Trophoblast cell (in vitro differentiated cells and primary cell): ENCODE measurements at regions not wholly inside any gene's neighbourhood (a gene's known extent, or its start where the extent isn't known, plus 50 kb on each side); places are given as distances from the start of the nearest gene placed in this dataset.

ENCODE experiments used
- DNase-seq, 2 donors: peaks; one replicate each; pipeline ENCODE4 v3.0.0-alpha.2; 2016
- H2AFZ ChIP-seq: 2 replicates; pipeline ENCODE4 v1.6.1; 2013; ENCODE audit warnings: low read length, moderate library complexity, mild to moderate bottlenecking; ENCODE audit not compliant: insufficient read depth, poor library complexity
- H2AK5ac ChIP-seq: 2 replicates; pipeline ENCODE4 v1.6.1; 2013; ENCODE audit warnings: mild to moderate bottlenecking, low read length
- H2BK120ac ChIP-seq: 2 replicates; pipeline ENCODE4 v1.6.1; 2013; ENCODE audit warnings: low read length, mild to moderate bottlenecking, moderate library complexity; ENCODE audit not compliant: insufficient read depth, poor library complexity
- H2BK12ac ChIP-seq: 2 replicates; pipeline ENCODE4 v1.6.1; 2013; ENCODE audit warnings: mild to moderate bottlenecking, low read length, moderate library complexity
- H2BK5ac ChIP-seq: 2 replicates; pipeline ENCODE4 v1.6.1; 2013; ENCODE audit warnings: low read length, low read depth, moderate library complexity, mild to moderate bottlenecking; ENCODE audit not compliant: poor library complexity
- H3K14ac ChIP-seq: 2 replicates; pipeline ENCODE4 v1.6.1; 2013; ENCODE audit warnings: mild to moderate bottlenecking, low read length
- H3K18ac ChIP-seq: 2 replicates; pipeline ENCODE4 v1.6.1; 2013; ENCODE audit warnings: mild to moderate bottlenecking, low read length
- H3K23ac ChIP-seq: 2 replicates; pipeline ENCODE4 v1.6.1; 2013; ENCODE audit warnings: low read length
- H3K27ac ChIP-seq: 2 replicates; pipeline ENCODE4 v1.5.1; 2013; ENCODE audit warnings: low read depth, mild to moderate bottlenecking, inconsistent platforms, low read length, moderate library complexity
- H3K27me3 ChIP-seq: 2 replicates; pipeline ENCODE4 v1.6.1; 2013; ENCODE audit warnings: inconsistent platforms, mild to moderate bottlenecking, low read length, moderate library complexity; ENCODE audit not compliant: insufficient read depth
- H3K36me3 ChIP-seq, 2 experiments: 1 replicate in 1 of 2; 2 replicates in 1 of 2; pipeline ENCODE4 v1.6.1; 2013; ENCODE audit warnings: low read length in 2 of 2, mild to moderate bottlenecking in 2 of 2, moderate library complexity in 1 of 2; ENCODE audit not compliant: insufficient read depth in 2 of 2, control insufficient read depth in 1 of 2
- H3K4ac ChIP-seq: 2 replicates; pipeline ENCODE4 v1.6.1; 2013; ENCODE audit warnings: low read depth, mild to moderate bottlenecking, low read length, moderate library complexity
- H3K4me1 ChIP-seq, 2 experiments: 1 replicate in 1 of 2; 2 replicates in 1 of 2; pipeline ENCODE4 v1.6.1; 2013; ENCODE audit warnings: low read length in 2 of 2, mild to moderate bottlenecking in 2 of 2, moderate library complexity in 1 of 2; ENCODE audit not compliant: insufficient read depth in 2 of 2, control insufficient read depth in 1 of 2
- H3K4me2 ChIP-seq: 2 replicates; pipeline ENCODE4 v1.6.1; 2013; ENCODE audit warnings: inconsistent platforms, mild to moderate bottlenecking, low read length, moderate library complexity
- H3K4me3 ChIP-seq: 2 replicates; pipeline ENCODE4 v1.5.1; 2013; ENCODE audit warnings: mild to moderate bottlenecking, low read depth, low read length, inconsistent platforms
- H3K79me1 ChIP-seq: one replicate; pipeline ENCODE4 v1.6.1; 2013; ENCODE audit warnings: low read length
- H3K79me2 ChIP-seq: 2 replicates; pipeline ENCODE4 v1.6.1; 2013; ENCODE audit warnings: low read length, mild to moderate bottlenecking; ENCODE audit not compliant: control insufficient read depth, insufficient read depth, poor library complexity
- H3K9ac ChIP-seq: 2 replicates; pipeline ENCODE4 v1.6.1; 2013; ENCODE audit warnings: mild to moderate bottlenecking, low read length
- H3K9me3 ChIP-seq: 2 replicates; pipeline ENCODE4 v1.6.1; 2013; ENCODE audit warnings: low read depth, mild to moderate bottlenecking, control low read depth, inconsistent platforms, low read length; ENCODE audit not compliant: insufficient read depth
- H4K12ac ChIP-seq: 2 replicates; pipeline ENCODE4 v1.6.1; 2013; ENCODE audit warnings: low read depth, mild to moderate bottlenecking, low read length, moderate library complexity
- H4K8ac ChIP-seq: 2 replicates; pipeline ENCODE4 v1.6.1; 2013; ENCODE audit warnings: low read depth, mild to moderate bottlenecking, low read length, moderate library complexity
- H4K91ac ChIP-seq: one replicate; pipeline ENCODE4 v1.6.1; 2013; ENCODE audit warnings: low read depth, mild to moderate bottlenecking, low read length, moderate library complexity
- WGBS: extraction: QIAGEN DNeasy Blood & Tissue Kit; methylation state at CpG from one replicate; pipeline ENCODE4 v1.1.7; 2013; ENCODE audit warnings: missing lambda C conversion rate; ENCODE audit not compliant: insufficient read length, insufficient coverage; ENCODE audit errors: extremely low coverage; 5-methylcytosine and 5-hydroxymethylcytosine counted together

DNA sequence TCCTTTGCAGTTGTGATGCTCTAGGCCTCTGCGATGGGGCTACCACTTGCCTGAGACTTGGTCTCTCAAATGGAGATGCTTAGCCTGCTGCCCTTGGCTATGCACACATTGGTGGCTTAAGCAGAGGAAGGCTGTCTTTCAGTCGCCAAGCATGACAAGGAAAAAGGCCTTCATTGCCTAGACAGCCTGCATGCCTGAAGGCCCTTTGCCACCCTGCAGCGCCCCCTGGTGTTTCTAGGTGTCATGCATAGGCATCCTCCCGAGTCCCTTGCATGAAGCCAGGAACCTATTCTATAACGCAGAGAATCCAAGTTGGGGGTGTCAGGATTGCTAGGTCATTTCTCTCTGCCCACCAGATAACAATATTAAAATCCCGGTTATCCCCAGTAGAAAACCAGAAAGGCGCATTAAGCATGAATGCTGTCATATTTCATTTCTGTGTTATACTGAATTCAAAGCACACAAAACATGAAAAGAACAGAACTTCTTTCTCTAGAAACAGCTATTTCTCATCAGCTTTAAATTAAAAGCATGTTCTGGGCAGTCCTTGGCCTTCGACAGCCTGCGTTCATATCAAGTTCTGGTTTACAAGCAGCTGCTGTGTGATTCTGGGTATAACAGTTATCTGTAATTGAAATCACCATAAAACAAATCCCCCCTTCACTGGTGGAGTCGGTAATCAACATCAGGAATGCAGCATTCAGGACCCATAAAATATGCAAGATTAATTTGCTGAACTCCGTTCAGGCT lies 59.7 kb upstream of the TRPC7 start:
- Histone ChIP-seq H2AK5ac (no peak overlapping the region), H2BK120ac (no peak overlapping the region), H3K36me3 (no peaks in the 10 kb centered on the region), H2BK5ac (no peak overlapping the region), H3K9ac (no peak overlapping the region), H2BK12ac (no peak overlapping the region), H2AFZ (no peak overlapping the region), H4K8ac (no peak overlapping the region), H3K14ac (no peak overlapping the region), H4K91ac (peak overlapping the region; percentile 61), H3K79me2 (no peaks in the 10 kb centered on the region), H3K27me3 (no peaks in the 10 kb centered on the region), H3K9me3 (no peaks in the 10 kb centered on the region), H3K4me2 (no peak overlapping the region), H3K4me1 (peaks cover 2 to 3% of the 10 kb centered on the region in 2 experiments), H4K12ac (no peak overlapping the region), H3K4me3 (no peak overlapping the region), H3K79me1 (no peaks in the 10 kb centered on the region), H3K18ac (no peak overlapping the region), H3K4ac (no peak overlapping the region), H3K27ac (no peak overlapping the region), H3K23ac (no peak overlapping the region)
- no CpG with 5 or more reads among the region's 11 CpGs for WGBS
- DNase-seq, result peak; percentile 53 to 84

DNA sequence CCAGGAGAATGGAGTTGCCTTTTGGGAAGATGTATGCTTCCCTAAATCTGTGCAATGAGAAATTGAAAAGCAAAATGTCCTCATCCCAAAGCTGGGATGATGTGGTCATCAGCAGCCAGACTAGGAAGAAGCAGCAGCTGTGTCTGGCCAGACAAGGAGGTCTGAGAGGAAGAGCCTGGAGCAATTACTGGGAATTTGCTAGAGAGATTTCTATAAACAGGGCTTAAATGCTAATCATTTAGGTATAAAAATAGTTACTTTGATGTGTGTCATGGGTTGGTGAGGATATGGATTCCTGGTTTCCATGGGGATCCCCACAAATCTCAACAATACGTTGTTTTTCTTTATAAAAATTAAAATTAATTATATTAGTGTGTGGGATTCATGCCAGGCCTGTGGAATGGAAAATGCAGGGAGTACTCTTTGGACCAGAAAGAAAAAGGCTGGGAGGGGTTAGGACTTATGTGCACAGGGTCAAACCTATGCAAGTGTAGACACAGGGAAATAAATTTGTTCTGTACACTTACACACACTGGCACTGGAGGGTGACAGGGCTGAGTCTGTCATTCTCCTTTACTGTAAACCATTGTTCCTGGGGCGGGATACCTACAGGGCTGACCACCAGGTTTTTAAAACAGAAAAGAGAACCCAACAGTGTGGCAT lies 58.7 kb upstream of the TRPC7 start:
- H3K14ac ChIP-seq, result no peak overlapping the region
- no peaks in the 10 kb centered on the region for H3K36me3 ChIP-seq
- H3K4me2 ChIP-seq, result no peak overlapping the region
- no peak overlapping the region for H4K8ac ChIP-seq
- no peak overlapping the region for H3K4me3 ChIP-seq
- H2BK12ac ChIP-seq, result peak overlapping the region; percentile 47
- no peak overlapping the region for H2BK5ac ChIP-seq
- WGBS, result no CpG with 5 or more reads among the region's 2 CpGs
- H4K91ac ChIP-seq, result peak overlapping the region; percentile 1
- no peaks in the 10 kb centered on the region for H3K27me3 ChIP-seq
- no peak overlapping the region for H3K4ac ChIP-seq
- no peak overlapping the region for H3K23ac ChIP-seq
- H2AFZ ChIP-seq, result no peak overlapping the region
- no peak overlapping the region for H3K18ac ChIP-seq
- no peaks in the 10 kb centered on the region for H3K9me3 ChIP-seq
- no peaks in the 10 kb centered on the region for H3K79me1 ChIP-seq
- H3K79me2 ChIP-seq, result no peaks in the 10 kb centered on the region
- H3K9ac ChIP-seq, result no peak overlapping the region
- peaks cover 2 to 3% of the 10 kb centered on the region in 2 experiments for H3K4me1 ChIP-seq
- no peak overlapping the region for H2AK5ac ChIP-seq
- H3K27ac ChIP-seq, result no peak overlapping the region
- H4K12ac ChIP-seq, result no peak overlapping the region
- DNase-seq, result no peak
- H2BK120ac ChIP-seq, result no peak overlapping the region

DNA sequence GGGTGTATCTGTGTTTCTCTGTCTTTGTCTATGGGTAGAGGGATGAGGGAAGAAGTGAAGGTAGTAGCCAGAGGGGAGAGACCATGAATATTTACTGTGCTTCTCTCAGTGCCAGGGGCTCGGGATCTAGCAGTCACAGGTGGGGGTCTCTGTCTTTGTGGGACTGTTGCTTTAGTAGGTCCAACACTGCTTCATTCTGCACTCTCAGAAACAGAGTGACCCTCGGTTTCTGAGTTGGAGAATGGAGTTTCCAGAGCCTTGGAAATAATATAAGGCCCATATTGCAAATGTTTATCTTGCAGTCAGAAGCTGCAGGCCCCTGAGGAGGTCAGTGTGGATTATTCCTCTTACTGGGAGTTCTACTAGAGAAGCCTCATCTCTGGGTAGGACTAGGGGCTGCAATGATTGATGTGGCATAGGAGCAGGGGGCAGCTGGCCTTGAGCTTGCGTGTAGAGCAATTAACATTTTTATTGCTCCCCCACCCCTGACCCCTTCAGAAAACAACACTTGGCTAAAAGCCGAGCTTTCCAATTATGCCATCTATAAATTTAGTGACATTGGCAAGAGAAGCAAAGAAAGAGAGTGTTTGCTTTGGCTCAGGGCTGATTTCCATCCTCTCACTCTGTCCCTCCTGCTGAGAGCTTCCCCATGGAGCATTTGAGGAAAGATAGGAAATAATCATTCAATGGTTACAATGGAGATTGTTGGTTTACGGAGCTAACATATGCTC lies 55.0 kb upstream of the TRPC7 start:
- H3K4me2 ChIP-seq, result no peak overlapping the region
- no peak overlapping the region for H3K27ac ChIP-seq
- H3K4me3 ChIP-seq, result no peak overlapping the region
- no peak overlapping the region for H2BK5ac ChIP-seq
- no peak overlapping the region for H2AFZ ChIP-seq
- no peak overlapping the region for H3K4ac ChIP-seq
- H2BK12ac ChIP-seq, result peak overlapping the region; percentile 77
- H2AK5ac ChIP-seq, result no peak overlapping the region
- H3K23ac ChIP-seq, result no peak overlapping the region
- no peak overlapping the region for H2BK120ac ChIP-seq
- no peak for DNase-seq
- no peaks in the 10 kb centered on the region for H3K27me3 ChIP-seq
- WGBS, result no CpG with 5 or more reads among the region's 5 CpGs
- no peak overlapping the region for H3K18ac ChIP-seq
- no peaks in the 10 kb centered on the region for H3K9me3 ChIP-seq
- no peak overlapping the region for H4K91ac ChIP-seq
- H3K36me3 ChIP-seq, result no peaks in the 10 kb centered on the region
- no peak overlapping the region for H4K12ac ChIP-seq
- no peak overlapping the region for H3K9ac ChIP-seq
- H3K14ac ChIP-seq, result no peak overlapping the region
- H3K79me1 ChIP-seq, result no peaks in the 10 kb centered on the region
- H3K4me1 ChIP-seq, result peaks cover 0 to 2% of the 10 kb centered on the region in 2 experiments
- no peaks in the 10 kb centered on the region for H3K79me2 ChIP-seq
- no peak overlapping the region for H4K8ac ChIP-seq

DNA sequence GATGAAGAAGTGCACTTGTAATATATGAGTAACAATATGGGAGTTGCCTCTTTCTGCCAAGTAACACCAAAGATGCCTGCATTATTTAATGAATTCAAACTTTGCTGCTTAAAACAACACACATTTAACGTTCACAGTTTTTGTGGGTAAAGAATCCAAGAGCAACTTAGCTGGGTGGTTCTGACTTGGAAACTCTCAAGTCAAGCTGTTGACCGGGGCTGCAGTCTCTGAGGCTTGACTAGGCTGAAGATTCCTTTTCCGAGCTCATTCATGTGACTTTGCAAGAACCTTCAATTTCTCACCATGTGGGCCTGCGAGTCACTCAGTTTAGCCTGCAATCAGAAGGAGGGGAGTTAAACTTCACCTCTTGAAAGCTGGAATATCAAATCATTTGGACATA lies 53.0 kb upstream of the TRPC7 start:
- Histone ChIP-seq H4K12ac (no peak overlapping the region), H3K14ac (no peak overlapping the region), H3K9ac (no peak overlapping the region), H2AFZ (no peak overlapping the region), H3K27me3 (no peaks in the 10 kb centered on the region), H3K36me3 (no peaks in the 10 kb centered on the region), H3K4me1 (peaks cover 0 to 1% of the 10 kb centered on the region in 2 experiments), H3K9me3 (no peaks in the 10 kb centered on the region), H4K91ac (no peak overlapping the region), H3K27ac (no peak overlapping the region), H3K18ac (no peak overlapping the region), H3K4me3 (no peak overlapping the region), H2BK5ac (no peak overlapping the region), H3K23ac (no peak overlapping the region), H4K8ac (no peak overlapping the region), H2BK12ac (no peak overlapping the region), H3K4me2 (no peak overlapping the region), H3K79me1 (peaks cover 3% of the 10 kb centered on the region), H3K4ac (no peak overlapping the region), H2AK5ac (no peak overlapping the region), H2BK120ac (no peak overlapping the region), H3K79me2 (no peaks in the 10 kb centered on the region)
- no CpG with 5 or more reads among the region's 4 CpGs for WGBS
- no peak for DNase-seq
